HEK293 (cell line): ENCODE measurements at regions not wholly inside any gene's neighbourhood (a gene's known extent, or its start where the extent isn't known, plus 50 kb on each side); places are given as distances from the start of the nearest gene placed in this dataset.

Experiments
- PATZ1 ChIP-seq: fragments of 450-650 bp; formaldehyde crosslinking; IDR thresholded peaks from 2 replicates; pipeline ENCODE4 v1.5.1; 2016; ENCODE audit warnings: missing biosample characterization, missing genetic modification characterization
- YY1 ChIP-seq: fragments of 450-650 bp; formaldehyde crosslinking; IDR thresholded peaks from 2 replicates; pipeline ENCODE4 v1.5.1; 2018; ENCODE audit warnings: missing biosample characterization, missing genetic modification characterization
- ZBTB44 ChIP-seq: fragments of 450-650 bp; IDR thresholded peaks from 2 replicates; pipeline ENCODE4 v1.5.1; 2018; ENCODE audit warnings: missing biosample characterization, mild to moderate bottlenecking, missing genetic modification characterization
- ZNF239 ChIP-seq: fragments of 450-650 bp; formaldehyde crosslinking; IDR thresholded peaks from 2 replicates; pipeline ENCODE4 v1.5.1; 2016; ENCODE audit warnings: missing biosample characterization, missing genetic modification characterization
- ZNF558 ChIP-seq: fragments of 450-650 bp; formaldehyde crosslinking; IDR thresholded peaks from 2 replicates; pipeline ENCODE4 v1.5.1; 2016; ENCODE audit warnings: missing biosample characterization, missing genetic modification characterization
- TF ChIP-seq, protein P1 (sequence below): fragments of 450-650 bp; formaldehyde crosslinking; IDR thresholded peaks from 2 replicates; pipeline ENCODE4 v1.5.1; 2016; ENCODE audit warnings: missing biosample characterization, missing genetic modification characterization

DNA sequence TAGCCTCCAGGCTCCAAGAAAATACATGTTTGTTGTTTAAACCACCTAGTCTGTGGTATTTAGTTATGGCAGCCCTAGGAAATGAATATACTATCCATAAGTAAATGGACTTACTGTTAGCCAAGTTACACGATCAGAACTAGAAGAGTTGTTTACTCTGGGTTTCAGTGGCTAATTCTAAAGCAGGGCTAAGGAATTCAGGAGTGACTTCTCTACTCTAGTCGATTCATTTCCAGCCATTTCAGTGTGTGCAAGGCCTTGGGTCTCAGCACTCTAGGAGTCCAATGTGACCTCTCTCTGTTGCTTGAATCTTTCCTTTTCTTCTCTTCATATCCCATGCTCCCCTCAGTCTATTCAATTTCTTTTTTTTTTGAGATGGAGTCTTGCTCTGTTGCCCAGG is 66.7 kb downstream of the BHLHE40 start:
- TF ChIP-seq ZNF239 (tag by site-specific recombination) (no peak), ZNF558 (tag by site-specific recombination) (no peak), PATZ1 (tag by site-specific recombination) (no peak), YY1 (tag by site-specific recombination) (no peak), ZBTB44 (tag by site-specific recombination) (no peak)
- TF ChIP-seq, protein P1, sequence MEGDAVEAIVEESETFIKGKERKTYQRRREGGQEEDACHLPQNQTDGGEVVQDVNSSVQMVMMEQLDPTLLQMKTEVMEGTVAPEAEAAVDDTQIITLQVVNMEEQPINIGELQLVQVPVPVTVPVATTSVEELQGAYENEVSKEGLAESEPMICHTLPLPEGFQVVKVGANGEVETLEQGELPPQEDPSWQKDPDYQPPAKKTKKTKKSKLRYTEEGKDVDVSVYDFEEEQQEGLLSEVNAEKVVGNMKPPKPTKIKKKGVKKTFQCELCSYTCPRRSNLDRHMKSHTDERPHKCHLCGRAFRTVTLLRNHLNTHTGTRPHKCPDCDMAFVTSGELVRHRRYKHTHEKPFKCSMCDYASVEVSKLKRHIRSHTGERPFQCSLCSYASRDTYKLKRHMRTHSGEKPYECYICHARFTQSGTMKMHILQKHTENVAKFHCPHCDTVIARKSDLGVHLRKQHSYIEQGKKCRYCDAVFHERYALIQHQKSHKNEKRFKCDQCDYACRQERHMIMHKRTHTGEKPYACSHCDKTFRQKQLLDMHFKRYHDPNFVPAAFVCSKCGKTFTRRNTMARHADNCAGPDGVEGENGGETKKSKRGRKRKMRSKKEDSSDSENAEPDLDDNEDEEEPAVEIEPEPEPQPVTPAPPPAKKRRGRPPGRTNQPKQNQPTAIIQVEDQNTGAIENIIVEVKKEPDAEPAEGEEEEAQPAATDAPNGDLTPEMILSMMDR (tag by site-specific recombination), result no peak
